Common myeloid progenitor, CD34-positive (primary cell): ENCODE measurements at regions not wholly inside any gene's neighbourhood (a gene's known extent, or its start where the extent isn't known, plus 50 kb on each side); places are given as distances from the start of the nearest gene placed in this dataset.
"Not testable (repeated sequence)": the region's sequence is repeated elsewhere in the genome, so short reads cannot be mapped to it uniquely, and the experiment has no call there.

Experiments
- CTCF ChIA-PET: fragments of 350-600 bp; sonication (Branson Sonifier 250); formaldehyde crosslinking; loops from one replicate; lab custom pipeline; 2021; ENCODE audit warnings: antibody characterized with exemption; lab: Charles Lee
- POLR2A ChIA-PET: fragments of 350-600 bp; sonication (Branson Sonifier 250); formaldehyde crosslinking; loops from one replicate; lab custom pipeline; 2021; ENCODE audit warnings: antibody characterized with exemption; lab: Charles Lee
- DNase-seq, 3 donors: peaks; one replicate each; pipeline versions ENCODE4 v3.0.0 to v3.0.0-alpha.2; 2013
- H3K27ac ChIP-seq, 2 experiments: 1 replicate in 1 of 2; 2 replicates in 1 of 2; pipeline ENCODE4 v1.7.0; 2013; ENCODE audit warnings: inconsistent platforms in 2 of 2, low read length in 2 of 2, mild to moderate bottlenecking in 2 of 2, low read depth in 1 of 2, moderate library complexity in 1 of 2; ENCODE audit not compliant: severe bottlenecking in 2 of 2, insufficient read depth in 1 of 2, poor library complexity in 1 of 2
- H3K27me3 ChIP-seq, 5 experiments: replicated peaks in 2 of 5; 1 replicate in 3 of 5; 2 replicates in 2 of 5; pipeline versions ENCODE4 v1.6.1 to v1.7.0; 2013; ENCODE audit warnings: low read length in 4 of 5, mild to moderate bottlenecking in 2 of 5, moderate library complexity in 2 of 5, inconsistent platforms in 1 of 5; ENCODE audit not compliant: insufficient read depth in 5 of 5, control insufficient read depth in 4 of 5
- H3K36me3 ChIP-seq, 4 experiments: 1 replicate in 2 of 4; 2 replicates in 2 of 4; pipeline versions ENCODE4 v1.6.1 to v1.7.0; 2013; ENCODE audit warnings: low read length in 3 of 4, control low read depth in 1 of 4, mild to moderate bottlenecking in 1 of 4; ENCODE audit not compliant: control insufficient read depth in 4 of 4, insufficient read depth in 4 of 4
- H3K4me1 ChIP-seq, 4 experiments: 1 replicate in 3 of 4; 2 replicates in 1 of 4; pipeline versions ENCODE4 v1.6.1 to v1.7.1; 2013; ENCODE audit warnings: low read length in 3 of 4, mild to moderate bottlenecking in 3 of 4, control low read depth in 1 of 4, inconsistent platforms in 1 of 4, moderate library complexity in 1 of 4; ENCODE audit not compliant: control insufficient read depth in 4 of 4, insufficient read depth in 4 of 4; ENCODE audit errors: control extremely low read depth in 1 of 4
- H3K4me3 ChIP-seq, 7 experiments: 1 replicate in 4 of 7; 2 replicates in 3 of 7; pipeline versions ENCODE4 v1.5.1 to v1.7.0; 2013; ENCODE audit warnings: mild to moderate bottlenecking in 7 of 7, low read length in 6 of 7, moderate library complexity in 6 of 7, inconsistent platforms in 2 of 7, low read depth in 2 of 7, control low read depth in 1 of 7; ENCODE audit not compliant: insufficient read depth in 4 of 7, control insufficient read depth in 1 of 7; ENCODE audit errors: extremely low read depth in 1 of 7
- H3K9me3 ChIP-seq, 5 experiments: 1 replicate in 4 of 5; 2 replicates in 1 of 5; pipeline versions ENCODE4 v1.6.1 to v1.7.1; 2013; ENCODE audit warnings: low read length in 4 of 5, mild to moderate bottlenecking in 2 of 5, inconsistent platforms in 1 of 5, low read depth in 1 of 5, moderate library complexity in 1 of 5; ENCODE audit not compliant: control insufficient read depth in 4 of 5, insufficient read depth in 2 of 5; ENCODE audit errors: control extremely low read depth in 1 of 5
- WGBS: methylation state at CpG from one replicate; pipeline ENCODE4 v1.1.5; 2013; ENCODE audit not compliant: insufficient coverage; 5-methylcytosine and 5-hydroxymethylcytosine counted together

DNA sequence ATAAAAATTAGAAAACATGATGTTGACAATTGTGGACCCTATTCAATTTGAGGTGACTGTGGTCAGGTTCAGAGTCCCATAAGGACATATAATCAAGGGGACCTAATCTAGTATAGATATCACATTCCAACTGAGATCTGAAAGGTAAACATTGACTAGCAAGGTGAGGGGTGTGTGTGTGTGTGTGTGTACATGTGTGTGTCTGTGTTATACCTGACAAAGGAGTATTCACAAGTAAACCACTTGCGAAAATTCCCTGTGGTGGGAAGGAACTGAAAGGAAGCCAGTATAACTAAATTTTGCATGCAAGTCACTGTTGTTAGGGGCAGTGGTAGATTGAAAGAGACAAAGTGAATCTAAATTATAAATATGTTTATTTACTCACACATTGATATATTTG lies 723.7 kb downstream of the COL12A1 start:
- WGBS, result no CpG with 5 or more reads among the region's 1 CpG
- CTCF ChIA-PET, result no interaction called here
- H3K9me3 ChIP-seq, result no peaks in the 10 kb centered on the region

DNA sequence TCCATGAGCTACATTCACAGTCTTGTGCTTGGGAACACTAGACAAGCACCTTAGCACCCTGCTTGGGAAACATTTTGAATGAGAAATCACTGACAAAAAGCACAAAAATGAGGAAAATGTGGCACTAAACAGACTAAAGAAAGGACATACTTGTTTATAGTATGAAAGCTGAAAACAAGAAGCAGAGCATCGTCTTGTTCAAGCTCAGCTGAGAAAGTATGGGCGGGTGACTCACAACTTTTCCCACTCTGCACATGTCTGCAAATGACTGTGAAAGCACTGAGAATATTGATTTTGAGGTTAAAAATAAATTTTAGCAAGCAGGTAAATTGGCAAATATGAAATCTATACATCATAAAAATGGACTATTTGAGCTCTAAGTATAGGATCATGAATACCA lies 725.3 kb downstream of the COL12A1 start:
- Histone ChIP-seq H3K4me3 (no peak overlapping the region), H3K4me1 (no peaks in the 10 kb centered on the region), H3K27me3 (no peaks in the 10 kb centered on the region), H3K36me3 (no peaks in the 10 kb centered on the region), H3K27ac (no peak overlapping the region), H3K9me3 (no peaks in the 10 kb centered on the region)
- no CpG with 5 or more reads among the region's 2 CpGs for WGBS
- DNase-seq, result no peak
- ChIA-PET POLR2A (no interaction called here), CTCF (no interaction called here)

More for the DNA sequence above, 723.7 kb downstream of the COL12A1 start:
- H3K4me1 ChIP-seq, result no peaks in the 10 kb centered on the region
- no peak overlapping the region for H3K4me3 ChIP-seq
- H3K27ac ChIP-seq, result no peak overlapping the region
- DNase-seq, result no peak
- H3K36me3 ChIP-seq, result no peaks in the 10 kb centered on the region
- POLR2A ChIA-PET, result no interaction called here
- no peaks in the 10 kb centered on the region for H3K27me3 ChIP-seq

DNA sequence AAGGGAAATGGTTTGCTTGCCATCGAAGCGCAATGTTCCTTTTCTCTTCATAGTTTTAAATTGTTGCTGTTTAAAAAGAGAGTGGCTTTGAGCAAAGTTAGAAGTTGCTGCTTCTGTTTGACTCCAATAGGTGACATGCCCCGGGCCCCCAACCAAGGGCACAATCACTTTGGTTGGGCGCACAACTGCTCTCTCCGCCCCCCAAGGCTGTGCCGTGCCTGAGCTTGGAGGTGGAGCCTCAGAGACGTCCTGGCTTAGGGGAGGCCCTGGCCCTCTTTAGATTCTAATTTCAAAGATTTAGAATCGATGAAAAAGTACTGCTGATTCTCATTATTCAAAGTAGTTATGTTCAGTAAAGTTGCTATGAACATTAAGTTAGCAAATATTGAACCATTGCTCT lies 725.9 kb downstream of the COL12A1 start:
- WGBS, result 93% methylated on average over 3 of the region's 8 CpGs
- POLR2A ChIA-PET, result no interaction called here

DNA sequence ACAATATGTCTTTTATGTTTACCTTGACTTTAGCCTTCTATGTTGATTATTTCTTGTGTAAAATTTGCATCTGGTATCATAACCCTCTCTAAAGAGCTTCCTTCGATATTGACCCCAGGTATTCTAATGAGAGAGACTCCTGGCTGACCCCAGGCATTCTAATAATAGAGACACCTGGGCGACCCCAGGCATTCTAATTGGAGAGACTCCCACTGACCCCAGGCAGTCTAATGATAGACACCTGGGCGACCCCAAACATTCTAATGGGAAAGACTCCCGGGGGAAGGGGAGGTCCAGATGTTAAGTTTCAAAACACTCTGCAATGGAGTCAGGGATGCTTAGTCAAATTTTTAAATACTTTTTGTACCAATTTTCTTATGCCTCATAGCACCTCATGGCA lies 726.4 kb downstream of the COL12A1 start:
- CTCF ChIA-PET, result no interaction called here
- 100% methylated on average over 2 of the region's 4 CpGs for WGBS
- H3K27ac ChIP-seq, result no peak overlapping the region
- POLR2A ChIA-PET, result no interaction called here
- H3K4me3 ChIP-seq, result no peak overlapping the region
- no peaks in the 10 kb centered on the region for H3K4me1 ChIP-seq
- H3K9me3 ChIP-seq, result no peaks in the 10 kb centered on the region
- no peak for DNase-seq
- no peaks in the 10 kb centered on the region for H3K36me3 ChIP-seq
- H3K27me3 ChIP-seq, result no peaks in the 10 kb centered on the region

More for the DNA sequence above, 725.9 kb downstream of the COL12A1 start:
- Histone ChIP-seq H3K4me3 (no peak overlapping the region), H3K4me1 (no peaks in the 10 kb centered on the region), H3K9me3 (no peaks in the 10 kb centered on the region), H3K36me3 (no peaks in the 10 kb centered on the region), H3K27me3 (no peaks in the 10 kb centered on the region), H3K27ac (no peak overlapping the region)
- DNase-seq, result no peak
- CTCF ChIA-PET, result no interaction called here

DNA sequence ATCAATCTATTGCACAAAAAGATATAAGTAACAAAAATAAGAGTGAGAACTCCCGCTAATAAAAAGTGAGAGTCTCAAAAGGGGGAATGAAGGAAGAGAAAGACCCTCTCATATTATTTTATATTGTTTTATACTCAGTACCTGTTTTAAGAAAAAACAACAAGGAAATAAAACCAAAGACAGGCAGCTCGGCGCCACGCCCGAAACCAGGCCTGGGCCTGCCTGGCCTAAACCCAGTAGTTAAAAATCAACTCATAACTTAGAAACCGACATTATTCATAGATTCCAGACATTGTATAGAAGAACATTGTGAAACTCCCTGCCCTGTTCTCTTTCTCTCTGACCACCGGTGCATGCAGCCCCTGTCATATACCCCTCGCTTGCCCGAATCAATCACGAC lies 731.8 kb downstream of the COL12A1 start:
- H3K36me3 ChIP-seq, CTCF ChIA-PET, DNase-seq, H3K9me3 ChIP-seq, POLR2A ChIA-PET, H3K4me1 ChIP-seq, H3K4me3 ChIP-seq, H3K27me3 ChIP-seq, H3K27ac ChIP-seq: not testable (repeated sequence)
- 100% methylated on average over 8 of the region's 10 CpGs for WGBS

DNA sequence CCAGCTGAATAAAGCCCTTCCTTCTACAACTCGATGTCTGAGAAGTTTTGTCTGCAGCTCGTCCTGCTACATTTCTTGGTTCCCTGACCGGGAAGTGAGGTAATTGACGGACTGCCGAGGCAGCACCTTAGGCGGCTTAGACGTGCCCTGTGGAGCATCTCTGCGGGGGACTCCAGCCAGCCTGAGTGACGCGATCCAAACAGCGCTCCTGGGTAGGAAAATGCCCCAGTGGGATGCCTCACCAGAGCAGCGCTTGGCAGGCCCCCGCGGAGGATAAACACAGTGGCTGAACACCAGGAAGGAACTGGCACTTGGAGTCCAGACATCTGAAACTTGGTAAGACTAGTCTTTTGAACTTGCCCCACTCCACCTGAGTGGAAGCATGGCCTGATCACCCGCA lies 737.3 kb downstream of the COL12A1 start:
- H3K36me3 ChIP-seq, H3K27me3 ChIP-seq, POLR2A ChIA-PET, DNase-seq, CTCF ChIA-PET, H3K27ac ChIP-seq, H3K9me3 ChIP-seq, H3K4me1 ChIP-seq, H3K4me3 ChIP-seq: not testable (repeated sequence)
- WGBS, result 96% methylated on average over 12 of the region's 15 CpGs

DNA sequence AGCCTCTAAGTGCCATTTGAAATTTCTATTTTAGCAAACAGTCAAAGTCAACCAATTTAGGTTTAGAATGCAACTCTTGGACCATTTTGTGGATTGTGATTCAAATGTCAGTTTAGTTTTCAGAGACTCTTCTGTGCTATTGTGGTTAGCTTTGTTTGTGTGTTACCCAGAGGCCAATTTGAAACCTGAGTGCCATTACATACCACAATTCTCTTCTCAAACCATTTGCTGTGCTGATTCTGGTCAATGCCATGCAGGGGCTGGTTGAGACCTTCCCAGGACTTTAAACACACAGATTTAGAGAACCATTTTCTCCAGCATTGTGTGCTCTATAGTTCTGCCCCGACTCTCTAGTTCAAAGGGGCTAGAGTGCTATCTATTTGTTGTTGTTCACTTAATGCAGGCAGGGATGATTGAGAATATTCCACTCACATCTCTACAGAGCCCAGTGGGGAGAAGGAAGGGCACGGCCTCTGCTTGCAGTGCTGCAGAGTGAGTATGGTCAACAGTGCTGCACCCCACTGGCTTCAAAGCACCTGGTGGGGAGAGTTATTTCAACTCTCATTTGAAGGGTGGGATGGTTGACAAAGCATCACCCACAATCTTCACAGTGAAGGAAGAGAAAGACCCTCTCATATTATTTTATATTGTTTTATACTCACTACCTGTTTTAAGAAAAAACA lies 738.2 kb downstream of the COL12A1 start:
- ChIA-PET POLR2A (no interaction called here), CTCF (no interaction called here)
- no peaks in the 10 kb centered on the region for H3K36me3 ChIP-seq
- no peaks in the 10 kb centered on the region for H3K4me1 ChIP-seq
- H3K27ac ChIP-seq, result no peak overlapping the region
- no peaks in the 10 kb centered on the region for H3K27me3 ChIP-seq
- WGBS, result 100% methylated on average over 1 of the region's 2 CpGs
- no peaks in the 10 kb centered on the region for H3K9me3 ChIP-seq
- DNase-seq, result no peak
- no peak overlapping the region for H3K4me3 ChIP-seq
